ENCODE measurements at regions not wholly inside any gene's neighbourhood (a gene's known extent, or its start where the extent isn't known, plus 50 kb on each side); places are given as distances from the start of the nearest gene placed in this dataset.

DNA sequence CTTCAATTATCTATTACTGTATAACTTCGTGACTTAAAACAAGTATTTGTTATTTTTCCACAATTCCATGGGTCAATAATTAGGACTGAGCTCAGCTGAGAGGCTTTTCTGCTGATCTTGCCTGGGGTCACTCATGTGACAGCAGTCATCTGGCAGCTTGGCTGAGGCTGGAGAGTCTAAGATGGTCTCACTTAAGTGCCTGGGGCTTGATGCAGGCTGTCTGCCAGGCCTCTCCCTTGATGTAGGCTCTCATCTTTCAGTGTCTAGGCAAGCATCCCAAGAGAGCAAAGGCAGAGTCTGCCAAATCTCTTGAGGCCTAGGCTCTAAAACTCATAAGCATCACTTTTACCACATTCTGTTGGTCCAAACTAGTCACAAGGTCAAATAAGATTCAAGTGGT, 93.2 kb downstream of the NKX2-1 start:
- ATAC-seq = no peak
- intact Hi-C loops (cut with DNase I) = no loop called here
- WGBS, 2 donors = 64 to 81% methylated on average over 1 of the region's 1 CpG
- DNase-seq = no peak
- peaks cover 0 to 3% (median 0%) of the 10 kb centered on the region in 7 donors for H3K27me3 ChIP-seq
- no peaks in the 10 kb centered on the region for H3K36me3 ChIP-seq
- TF ChIP-seq, protein P1, sequence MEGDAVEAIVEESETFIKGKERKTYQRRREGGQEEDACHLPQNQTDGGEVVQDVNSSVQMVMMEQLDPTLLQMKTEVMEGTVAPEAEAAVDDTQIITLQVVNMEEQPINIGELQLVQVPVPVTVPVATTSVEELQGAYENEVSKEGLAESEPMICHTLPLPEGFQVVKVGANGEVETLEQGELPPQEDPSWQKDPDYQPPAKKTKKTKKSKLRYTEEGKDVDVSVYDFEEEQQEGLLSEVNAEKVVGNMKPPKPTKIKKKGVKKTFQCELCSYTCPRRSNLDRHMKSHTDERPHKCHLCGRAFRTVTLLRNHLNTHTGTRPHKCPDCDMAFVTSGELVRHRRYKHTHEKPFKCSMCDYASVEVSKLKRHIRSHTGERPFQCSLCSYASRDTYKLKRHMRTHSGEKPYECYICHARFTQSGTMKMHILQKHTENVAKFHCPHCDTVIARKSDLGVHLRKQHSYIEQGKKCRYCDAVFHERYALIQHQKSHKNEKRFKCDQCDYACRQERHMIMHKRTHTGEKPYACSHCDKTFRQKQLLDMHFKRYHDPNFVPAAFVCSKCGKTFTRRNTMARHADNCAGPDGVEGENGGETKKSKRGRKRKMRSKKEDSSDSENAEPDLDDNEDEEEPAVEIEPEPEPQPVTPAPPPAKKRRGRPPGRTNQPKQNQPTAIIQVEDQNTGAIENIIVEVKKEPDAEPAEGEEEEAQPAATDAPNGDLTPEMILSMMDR (IDR thresholded peaks at IDR 0.05) = no peak
- no peaks in the 10 kb centered on the region for H3K4me1 ChIP-seq
- H3K9me3 ChIP-seq = no peaks in the 10 kb centered on the region
- H3K27ac ChIP-seq = no peak overlapping the region
- no peak overlapping the region for H3K4me3 ChIP-seq

DNA sequence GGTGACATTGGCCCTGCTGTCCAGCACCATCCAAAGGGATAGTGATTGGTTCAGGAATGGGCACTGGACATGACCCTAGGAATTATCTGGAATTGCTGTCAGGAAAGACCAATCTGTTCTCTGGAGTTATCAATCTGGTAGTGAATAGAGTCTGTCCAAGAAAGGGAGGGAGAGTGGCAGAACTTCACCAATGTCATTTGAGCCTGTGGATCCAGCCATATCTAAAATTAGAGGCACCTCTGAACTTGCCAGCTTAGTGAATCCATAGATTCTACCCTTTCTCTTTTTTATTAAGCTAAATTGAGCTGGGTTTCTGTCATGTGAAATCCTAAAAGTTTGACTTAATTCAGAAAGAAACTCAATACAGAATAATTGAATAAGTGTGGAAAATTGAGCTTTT, 93.9 kb downstream of the NKX2-1 start:
- no peaks in the 10 kb centered on the region for H3K36me3 ChIP-seq
- peaks cover 0 to 3% (median 0%) of the 10 kb centered on the region in 7 donors for H3K27me3 ChIP-seq
- DNase-seq = no peak
- TF ChIP-seq, protein P1 (IDR thresholded peaks at IDR 0.05) = no peak
- no peak for ATAC-seq
- H3K4me3 ChIP-seq = no peak overlapping the region
- no peak overlapping the region for H3K27ac ChIP-seq
- intact Hi-C loops (cut with DNase I) = no loop called here
- no peaks in the 10 kb centered on the region for H3K4me1 ChIP-seq
- no peaks in the 10 kb centered on the region for H3K9me3 ChIP-seq

- TF ChIP-seq, protein P1 (IDR thresholded peaks at IDR 0.05) = no peak
- Histone ChIP-seq H3K27me3 (peaks cover 0 to 3% (median 0%) of the 10 kb centered on the region in 7 donors), H3K9me3 (no peaks in the 10 kb centered on the region), H3K4me1 (no peaks in the 10 kb centered on the region), H3K4me3 (no peak overlapping the region), H3K27ac (no peak overlapping the region), H3K36me3 (no peaks in the 10 kb centered on the region)
- 72 to 73% methylated on average over 3 of the region's 3 CpGs for WGBS, 2 donors
- no peak for DNase-seq
- no peak for ATAC-seq
- intact Hi-C loops (cut with DNase I) = no loop called here
Observed at GRCh38 chr14:36424478-36425102, 95.4 kb downstream of the NKX2-1 start.

DNA sequence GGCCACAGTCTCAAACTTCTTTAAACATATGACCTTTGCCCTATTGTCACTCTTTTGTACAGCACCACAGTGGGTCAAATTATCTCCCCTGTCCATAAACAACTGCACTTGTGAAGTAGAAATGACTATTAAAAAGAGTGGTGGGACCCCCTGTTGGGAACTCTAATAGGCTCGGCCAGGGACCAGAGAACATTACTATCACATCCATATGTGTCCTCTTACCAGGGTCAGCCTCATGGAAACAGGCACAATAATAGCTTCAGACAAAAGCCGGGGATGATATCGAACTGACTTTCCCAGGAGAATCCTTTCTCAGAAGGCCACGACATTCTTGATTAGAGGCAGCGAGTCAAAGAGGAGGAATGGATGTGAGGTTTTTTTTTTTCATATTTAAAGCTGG, 96.6 kb downstream of the NKX2-1 start:
- no peak for DNase-seq
- no peaks in the 10 kb centered on the region for H3K4me1 ChIP-seq
- H3K36me3 ChIP-seq = no peaks in the 10 kb centered on the region
- no peak for ATAC-seq
- TF ChIP-seq, protein P1 (IDR thresholded peaks at IDR 0.05) = no peak
- 39 to 49% methylated on average over 5 of the region's 5 CpGs for WGBS, 2 donors
- H3K27ac ChIP-seq = no peak overlapping the region
- H3K4me3 ChIP-seq = no peak overlapping the region
- H3K27me3 ChIP-seq = no peaks in the 10 kb centered on the region
- no peaks in the 10 kb centered on the region for H3K9me3 ChIP-seq
- intact Hi-C loops (cut with DNase I) = no loop called here
